HAP-1 (cell line): ENCODE measurements at regions not wholly inside any gene's neighbourhood (a gene's known extent, or its start where the extent isn't known, plus 50 kb on each side); places are given as distances from the start of the nearest gene placed in this dataset.
A peak's percentile ranks its signal among the peaks of the same experiment; 100 is the strongest.
"Not testable (repeated sequence)": the region's sequence is repeated elsewhere in the genome, so short reads cannot be mapped to it uniquely, and the experiment has no call there.

Experiments used
- DNase-seq, 2 experiments: peaks; one replicate each; pipeline ENCODE4 v3.0.0-alpha.2; 2016 to 2020; ENCODE audit warnings: low spot score in 2 of 2
- H3K27me3 ChIP-seq: fragments of 250-450 bp; sonication (Bioruptor Pico); 2 replicates; pipeline ENCODE4 v1.5.1; 2020; ENCODE audit warnings: low read depth, mild to moderate bottlenecking, moderate library complexity
- H3K36me3 ChIP-seq: fragments of 250-450 bp; sonication (Bioruptor Pico); replicated peaks from 2 replicates; pipeline ENCODE4 v1.5.1; 2020; ENCODE audit warnings: mild to moderate bottlenecking
- H3K4me1 ChIP-seq: fragments of 250-450 bp; sonication (Bioruptor Pico); 2 replicates; pipeline ENCODE4 v1.5.1; 2020; ENCODE audit warnings: mild to moderate bottlenecking
- H3K4me3 ChIP-seq: fragments of 250-450 bp; sonication (Bioruptor Pico); 2 replicates; pipeline ENCODE4 v1.5.1; 2020; ENCODE audit warnings: mild to moderate bottlenecking, moderate library complexity
- H3K9me3 ChIP-seq: fragments of 250-450 bp; sonication (Bioruptor Pico); 2 replicates; pipeline ENCODE4 v1.5.1; 2020; ENCODE audit warnings: mild to moderate bottlenecking, moderate library complexity
- in situ Hi-C: fragments of 300-500 bp; cut with MboI; formaldehyde crosslinking; loops from 3 replicates; pipeline ENCODE4 v1.14.3; 2020; ENCODE audit warnings: low sequenced_read_pairs, inconsistent platforms, mixed read lengths

- no peak for DNase-seq
- H3K36me3 ChIP-seq: no peaks in the 10 kb centered on the region
- peaks cover 11% of the 10 kb centered on the region for H3K27me3 ChIP-seq
- peaks cover 2% of the 10 kb centered on the region for H3K4me1 ChIP-seq
- no peak overlapping the region for H3K4me3 ChIP-seq
- in situ Hi-C loops: no loop called here
- H3K9me3 ChIP-seq: no peaks in the 10 kb centered on the region
These were observed 98.9 kb upstream of the MAPRE2 start for GRCh38 chr18:34942276-34942675.

- Histone ChIP-seq H3K4me1 (peaks cover 7% of the 10 kb centered on the region), H3K4me3 (no peak overlapping the region), H3K36me3 (no peaks in the 10 kb centered on the region), H3K27me3 (peaks cover 11% of the 10 kb centered on the region), H3K9me3 (no peaks in the 10 kb centered on the region)
- in situ Hi-C loops: no loop called here
- no peak for DNase-seq
These were observed 98.2 kb upstream of the MAPRE2 start for GRCh38 chr18:34942975-34943374.

DNA sequence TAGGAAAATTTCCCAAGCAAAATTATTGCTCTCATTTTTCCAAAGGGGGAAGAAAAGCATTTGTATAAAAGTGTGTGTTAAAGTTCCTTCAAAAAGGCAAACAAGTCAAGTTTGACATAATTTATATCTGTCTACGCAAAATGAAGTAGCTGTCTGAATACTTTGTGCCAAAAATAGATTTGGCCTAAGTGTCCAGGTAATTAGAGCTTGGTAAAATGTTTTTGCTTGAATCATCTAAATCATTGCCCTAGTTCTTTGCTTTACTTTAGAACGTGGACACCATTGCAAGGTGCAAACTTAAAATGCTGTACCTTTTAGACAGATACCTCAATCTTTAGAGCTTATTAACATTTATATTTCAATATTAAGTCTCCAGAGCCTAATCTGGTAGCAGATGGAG is 97.6 kb upstream of the MAPRE2 start:
- in situ Hi-C loops: no loop called here
- no peaks in the 10 kb centered on the region for H3K36me3 ChIP-seq
- no peak for DNase-seq
- H3K4me3 ChIP-seq: no peak overlapping the region
- H3K9me3 ChIP-seq: no peaks in the 10 kb centered on the region
- peaks cover 11% of the 10 kb centered on the region for H3K27me3 ChIP-seq
- peaks cover 7% of the 10 kb centered on the region for H3K4me1 ChIP-seq

DNA sequence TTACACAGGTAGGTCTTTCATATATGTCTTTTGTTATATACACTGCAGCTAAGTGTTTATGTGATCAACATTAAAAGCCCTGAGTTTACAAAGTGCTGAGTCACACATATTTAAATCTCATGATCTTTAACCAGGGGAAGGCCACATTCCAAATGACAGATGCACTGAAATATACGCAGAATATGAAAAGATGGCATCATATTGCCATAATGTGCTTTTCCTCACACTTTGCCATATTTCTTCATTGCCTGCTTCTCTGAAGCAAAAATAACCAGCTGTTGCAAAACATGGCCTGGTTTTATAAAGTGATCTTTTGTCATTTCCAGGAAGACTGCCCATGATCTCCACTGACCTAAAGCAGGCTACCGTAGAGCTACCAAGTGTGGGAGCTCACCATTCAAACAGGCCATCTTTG is 93.5 kb upstream of the MAPRE2 start:
- in situ Hi-C loops: no loop called here
- Histone ChIP-seq H3K4me1 (peaks cover 7% of the 10 kb centered on the region), H3K4me3 (no peak overlapping the region), H3K27me3 (peaks cover 3% of the 10 kb centered on the region), H3K9me3 (no peaks in the 10 kb centered on the region), H3K36me3 (no peaks in the 10 kb centered on the region)
- DNase-seq: peak in 1 of 2 experiments; percentile 12

- Histone ChIP-seq H3K4me3 (no peak overlapping the region), H3K36me3 (no peaks in the 10 kb centered on the region), H3K9me3 (no peaks in the 10 kb centered on the region), H3K27me3 (no peaks in the 10 kb centered on the region; the same call in 1 of the 2 replicates), H3K4me1 (peaks cover 7% of the 10 kb centered on the region)
- DNase-seq: no peak
- in situ Hi-C loops: no loop called here
These were observed 89.4 kb upstream of the MAPRE2 start for GRCh38 chr18:34951625-34952379.

DNA sequence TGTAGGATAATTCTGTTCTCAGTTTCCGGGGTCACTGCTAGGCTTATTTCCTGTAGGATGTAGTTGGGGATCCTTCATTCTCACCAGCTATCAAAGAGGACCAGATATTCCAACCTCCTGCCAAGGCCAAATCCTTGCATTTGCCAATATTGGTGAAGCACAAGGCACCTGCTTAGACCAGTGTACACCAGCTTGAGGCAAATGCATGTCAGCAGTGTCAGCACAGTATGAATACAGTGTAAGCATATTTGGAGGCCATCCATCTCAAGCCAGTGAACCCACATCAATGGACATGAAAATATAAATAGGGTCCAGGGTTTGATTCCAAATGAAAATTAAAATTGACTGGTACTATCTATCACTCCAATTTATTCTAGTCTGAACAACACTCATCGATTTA is 88.0 kb upstream of the MAPRE2 start:
- no peaks in the 10 kb centered on the region for H3K36me3 ChIP-seq
- no peaks in the 10 kb centered on the region; the same call in 1 of the 2 replicates for H3K27me3 ChIP-seq
- DNase-seq: no peak
- in situ Hi-C loops: no loop called here
- H3K9me3 ChIP-seq: no peaks in the 10 kb centered on the region
- H3K4me3 ChIP-seq: no peak overlapping the region
- H3K4me1 ChIP-seq: no peaks in the 10 kb centered on the region

DNA sequence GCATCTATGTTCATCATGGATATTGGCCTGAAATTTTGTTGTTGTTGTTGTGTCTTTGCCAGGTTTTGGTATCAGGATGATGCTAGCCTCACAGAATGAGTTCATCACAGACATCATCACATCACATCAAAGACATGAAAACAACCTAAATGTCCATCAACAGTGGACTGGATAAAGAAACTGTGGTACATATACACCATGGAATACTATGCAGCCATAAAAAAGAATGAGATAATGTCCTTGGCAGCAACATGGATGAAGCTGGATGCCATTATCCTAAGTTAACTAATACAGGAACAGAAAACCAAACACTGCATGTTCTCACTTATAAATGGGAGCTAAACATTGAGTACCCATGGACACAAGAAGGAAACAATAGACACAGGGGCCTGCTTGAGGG is 85.7 kb upstream of the MAPRE2 start:
- DNase-seq, H3K4me1 ChIP-seq, H3K36me3 ChIP-seq, H3K27me3 ChIP-seq, H3K9me3 ChIP-seq, H3K4me3 ChIP-seq, in situ Hi-C loops: not testable (repeated sequence)

GRCh38 chr18:34956663-34957062 is 84.5 kb upstream of the MAPRE2 start:
- no peaks in the 10 kb centered on the region for H3K36me3 ChIP-seq
- H3K4me3 ChIP-seq: no peak overlapping the region
- no peaks in the 10 kb centered on the region; the same call in none of the 2 replicates for H3K27me3 ChIP-seq
- H3K4me1 ChIP-seq: no peaks in the 10 kb centered on the region
- no peak for DNase-seq
- no peaks in the 10 kb centered on the region for H3K9me3 ChIP-seq
- in situ Hi-C loops: no loop called here

DNA sequence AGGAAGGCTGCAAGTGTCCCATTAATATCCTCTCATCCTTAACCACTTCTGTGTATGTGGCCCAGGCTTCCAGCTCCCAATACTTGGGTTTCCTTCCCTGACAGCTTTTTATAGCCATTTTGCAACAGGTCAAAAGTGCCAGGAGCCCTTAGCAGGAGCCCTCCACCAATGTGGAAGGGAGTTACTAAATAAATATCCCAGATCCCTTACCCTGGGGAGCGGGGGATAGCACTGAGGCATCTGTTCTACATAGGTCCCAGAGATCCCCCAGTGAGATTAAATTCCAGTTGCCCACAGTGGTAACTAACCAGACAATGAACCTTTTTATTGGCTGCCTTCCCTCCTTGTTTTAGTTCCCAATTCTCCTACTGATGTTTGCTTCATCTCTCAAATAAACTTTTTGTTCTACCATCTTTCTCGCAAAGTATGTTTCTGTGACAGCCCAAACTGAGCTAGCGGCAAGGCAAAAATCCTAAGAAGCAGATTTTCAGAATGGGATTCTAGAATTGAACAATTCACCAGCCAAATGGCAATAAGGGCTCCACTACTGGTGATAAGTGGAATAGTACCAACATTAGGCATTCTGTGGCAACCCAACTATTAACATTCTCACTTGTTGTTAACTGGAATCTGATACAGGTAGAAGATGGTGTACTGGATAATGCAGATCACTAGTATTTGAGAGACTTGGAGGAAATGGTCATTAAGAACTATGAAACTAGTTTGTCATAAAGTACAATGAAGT is 83.9 kb upstream of the MAPRE2 start:
- H3K4me1 ChIP-seq: no peaks in the 10 kb centered on the region
- in situ Hi-C loops: no loop called here
- no peaks in the 10 kb centered on the region; the same call in none of the 2 replicates for H3K27me3 ChIP-seq
- H3K4me3 ChIP-seq: no peak overlapping the region
- no peaks in the 10 kb centered on the region for H3K36me3 ChIP-seq
- H3K9me3 ChIP-seq: no peaks in the 10 kb centered on the region
- DNase-seq: no peak

GRCh38 chr18:34957864-34958259 is 83.4 kb upstream of the MAPRE2 start:
- Histone ChIP-seq H3K4me1 (no peaks in the 10 kb centered on the region), H3K9me3 (no peaks in the 10 kb centered on the region), H3K27me3 (no peaks in the 10 kb centered on the region; the same call in none of the 2 replicates), H3K4me3 (no peak overlapping the region), H3K36me3 (no peaks in the 10 kb centered on the region)
- in situ Hi-C loops: no loop called here
- DNase-seq: no peak

- no peak for DNase-seq
- H3K4me3 ChIP-seq: no peak overlapping the region
- H3K27me3 ChIP-seq: no peaks in the 10 kb centered on the region; the same call in none of the 2 replicates
- H3K9me3 ChIP-seq: no peaks in the 10 kb centered on the region
- in situ Hi-C loops: no loop called here
- H3K4me1 ChIP-seq: no peaks in the 10 kb centered on the region
- H3K36me3 ChIP-seq: no peaks in the 10 kb centered on the region
These were observed 81.9 kb upstream of the MAPRE2 start for GRCh38 chr18:34959211-34959829.

- in situ Hi-C loops: no loop called here
- DNase-seq: no peak
- H3K9me3 ChIP-seq: no peaks in the 10 kb centered on the region
- H3K36me3 ChIP-seq: no peaks in the 10 kb centered on the region
- H3K4me1 ChIP-seq: no peaks in the 10 kb centered on the region
- no peaks in the 10 kb centered on the region; the same call in none of the 2 replicates for H3K27me3 ChIP-seq
- H3K4me3 ChIP-seq: no peak overlapping the region
These were observed 81.2 kb upstream of the MAPRE2 start for GRCh38 chr18:34959989-34960388.

GRCh38 chr18:34965108-34965507 is 76.1 kb upstream of the MAPRE2 start:
- in situ Hi-C loops: no loop called here
- Histone ChIP-seq H3K4me1 (no peaks in the 10 kb centered on the region), H3K36me3 (no peaks in the 10 kb centered on the region), H3K4me3 (no peak overlapping the region), H3K9me3 (no peaks in the 10 kb centered on the region), H3K27me3 (no peaks in the 10 kb centered on the region; the same call in 1 of the 2 replicates)
- DNase-seq: no peak

DNA sequence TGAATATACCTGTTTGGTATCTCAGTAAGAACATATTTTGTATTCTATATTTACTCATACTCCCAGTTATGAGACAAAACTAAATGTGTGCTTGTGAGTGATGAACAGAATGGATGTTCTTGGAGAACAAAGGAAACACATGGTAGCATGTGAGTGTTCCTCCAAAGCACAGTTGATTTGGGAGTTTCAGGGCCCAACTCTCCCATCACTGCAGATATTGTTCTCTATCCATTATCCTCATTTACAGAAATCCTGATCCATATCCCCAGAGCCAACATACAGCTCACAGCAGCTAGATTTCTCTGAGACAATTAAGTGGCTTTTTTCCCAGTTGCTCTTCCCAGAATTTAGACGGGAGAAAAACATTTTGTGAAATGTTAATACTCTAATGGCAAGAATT is 75.6 kb upstream of the MAPRE2 start:
- no peaks in the 10 kb centered on the region; the same call in 1 of the 2 replicates for H3K27me3 ChIP-seq
- H3K36me3 ChIP-seq: no peaks in the 10 kb centered on the region
- no peak for DNase-seq
- no peaks in the 10 kb centered on the region for H3K9me3 ChIP-seq
- no peak overlapping the region for H3K4me3 ChIP-seq
- no peaks in the 10 kb centered on the region for H3K4me1 ChIP-seq
- in situ Hi-C loops: no loop called here
